Stimulated activated CD4-positive, alpha-beta T cell treated with anti-CD3 and anti-CD28 coated beads, Interleukin-2, amount 100 ng/mL, for 48 hours (primary cell): ENCODE measurements at regions not wholly inside any gene's neighbourhood (a gene's known extent, or its start where the extent isn't known, plus 50 kb on each side); places are given as distances from the start of the nearest gene placed in this dataset.
A peak's percentile ranks its signal among the peaks of the same experiment; 100 is the strongest.

ENCODE experiments used
- DNase-seq, 2 donors: peaks; one replicate each; pipeline ENCODE4 v3.0.0-alpha.2; 2020

DNA sequence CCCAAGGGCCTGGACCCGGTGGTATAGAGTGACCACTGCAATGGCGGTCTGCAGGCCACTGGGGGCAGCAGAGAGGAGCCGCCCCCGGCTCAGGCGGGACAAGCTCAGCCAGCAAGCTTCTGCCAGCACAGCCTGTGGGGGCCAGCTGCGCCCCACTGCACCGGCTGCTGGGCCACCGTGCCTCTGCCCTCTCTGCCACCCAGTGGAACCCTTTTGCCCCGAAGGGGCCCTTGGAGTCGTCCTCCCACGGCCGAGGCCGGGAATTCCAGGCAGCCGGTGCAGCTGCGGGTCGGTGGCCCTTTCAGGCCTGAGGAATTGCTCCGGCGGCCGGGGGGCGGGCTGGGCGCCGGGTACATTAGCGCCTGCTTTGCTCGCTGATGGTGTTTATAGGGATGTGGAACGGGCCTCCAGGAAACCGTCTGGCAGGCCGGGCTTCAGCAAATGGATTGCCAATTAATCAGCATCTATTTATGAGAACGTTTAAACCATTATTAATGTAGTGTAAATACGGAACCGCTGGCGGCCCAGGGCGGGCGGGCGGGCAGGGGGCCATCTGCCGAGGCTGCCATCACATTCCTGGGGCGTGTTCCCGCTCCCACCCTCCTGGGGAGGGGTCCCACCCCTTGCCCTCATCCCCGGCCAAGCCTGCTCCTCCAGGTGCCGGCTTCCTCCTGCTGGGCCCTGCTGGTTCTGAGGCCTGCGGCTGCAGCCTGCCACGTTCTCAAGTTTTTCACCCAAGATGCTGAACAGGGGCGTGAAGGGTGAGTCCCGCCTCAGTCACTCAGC, 127.4 kb downstream of the BARX1 start:
- DNase-seq, result peak; percentile 29 to 30

DNA sequence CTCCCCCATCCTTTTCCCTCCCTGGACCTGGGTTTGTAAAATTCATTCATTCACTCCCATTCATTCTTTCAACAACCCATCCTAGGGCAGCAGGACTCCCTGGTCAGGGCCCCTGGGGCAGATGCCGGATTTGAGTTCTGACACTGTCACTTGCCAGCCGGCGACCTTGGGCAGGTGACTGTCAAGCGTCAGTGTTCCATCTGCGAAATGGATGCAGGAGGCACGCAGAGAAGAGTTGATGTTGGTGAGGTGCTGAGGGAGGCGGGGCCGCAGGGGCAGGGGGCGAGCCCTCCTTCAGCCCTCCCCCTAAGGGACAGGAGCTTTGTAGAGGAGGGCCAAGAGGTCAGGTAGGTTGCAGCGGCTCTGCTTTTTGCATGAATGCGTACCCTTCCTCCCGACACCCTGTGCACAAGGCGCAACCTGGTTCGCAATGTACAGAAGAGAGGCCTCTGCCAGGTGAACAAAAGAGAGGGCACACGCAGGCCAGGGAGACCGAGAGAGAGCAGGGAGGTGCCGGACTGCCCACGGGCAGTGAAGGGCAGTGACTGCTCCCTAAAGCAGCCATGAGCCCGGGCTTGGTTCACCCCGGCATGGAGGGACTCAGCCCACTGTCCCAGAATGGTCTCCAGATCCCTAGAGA, 128.1 kb downstream of the BARX1 start:
- DNase-seq, result no peak

DNA sequence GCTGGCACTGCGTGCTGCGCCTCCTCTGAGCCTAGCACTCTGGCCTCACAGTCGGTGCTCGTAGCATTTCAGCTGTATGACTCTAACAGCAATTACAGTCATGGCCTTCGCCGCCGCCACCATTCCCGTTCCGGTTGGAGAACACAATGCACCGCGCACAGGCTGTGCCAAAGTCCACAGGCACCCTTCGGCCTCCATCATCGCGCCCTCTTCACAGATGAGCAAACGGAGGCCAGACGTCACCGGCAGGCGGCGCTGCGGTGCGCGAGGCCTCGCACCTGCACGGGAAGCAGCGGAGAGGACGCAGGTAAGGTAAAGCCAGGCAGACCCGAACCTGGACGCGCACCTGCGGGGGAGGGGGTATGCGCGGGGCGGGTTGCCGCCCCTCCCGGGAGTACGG, 128.9 kb downstream of the BARX1 start:
- peak; percentile 54 to 64 for DNase-seq

DNA sequence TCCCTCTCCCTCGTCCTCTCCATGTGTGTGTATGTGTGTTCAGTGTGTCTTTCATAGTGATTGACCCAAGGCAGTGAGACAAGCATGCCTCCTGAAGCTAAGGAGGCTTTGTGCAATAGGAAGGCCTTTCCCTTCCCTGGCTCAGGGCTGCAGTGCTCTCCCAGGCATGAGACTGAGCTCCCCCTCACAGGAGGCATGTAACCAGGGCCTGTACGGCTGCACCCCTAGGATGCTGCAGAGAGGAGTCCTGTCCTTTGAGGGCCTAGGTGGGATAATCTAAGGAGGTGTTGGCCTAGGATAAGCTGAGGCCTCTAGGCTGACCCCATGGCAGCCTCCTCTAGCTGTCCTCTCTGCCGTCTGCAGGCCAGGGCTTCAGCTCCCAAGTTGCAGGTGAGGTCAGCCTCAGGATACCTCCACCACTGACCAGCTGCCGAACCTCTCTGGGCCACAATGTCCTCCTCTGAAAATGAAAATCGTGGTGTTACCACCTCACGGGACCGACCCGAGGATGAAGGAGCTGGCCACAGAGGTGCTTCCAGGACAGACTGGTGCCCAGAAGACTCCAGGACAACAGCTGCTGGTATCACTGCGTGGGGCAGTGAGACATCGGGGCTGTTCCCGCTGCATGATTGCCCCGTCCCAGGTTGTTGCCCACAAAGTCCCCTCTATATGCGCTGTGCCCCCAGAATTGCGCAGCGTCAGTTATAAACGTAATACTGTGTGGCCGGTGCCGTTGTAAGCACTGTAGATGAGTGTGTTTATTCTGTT, 129.6 kb downstream of the BARX1 start:
- no peak for DNase-seq

DNA sequence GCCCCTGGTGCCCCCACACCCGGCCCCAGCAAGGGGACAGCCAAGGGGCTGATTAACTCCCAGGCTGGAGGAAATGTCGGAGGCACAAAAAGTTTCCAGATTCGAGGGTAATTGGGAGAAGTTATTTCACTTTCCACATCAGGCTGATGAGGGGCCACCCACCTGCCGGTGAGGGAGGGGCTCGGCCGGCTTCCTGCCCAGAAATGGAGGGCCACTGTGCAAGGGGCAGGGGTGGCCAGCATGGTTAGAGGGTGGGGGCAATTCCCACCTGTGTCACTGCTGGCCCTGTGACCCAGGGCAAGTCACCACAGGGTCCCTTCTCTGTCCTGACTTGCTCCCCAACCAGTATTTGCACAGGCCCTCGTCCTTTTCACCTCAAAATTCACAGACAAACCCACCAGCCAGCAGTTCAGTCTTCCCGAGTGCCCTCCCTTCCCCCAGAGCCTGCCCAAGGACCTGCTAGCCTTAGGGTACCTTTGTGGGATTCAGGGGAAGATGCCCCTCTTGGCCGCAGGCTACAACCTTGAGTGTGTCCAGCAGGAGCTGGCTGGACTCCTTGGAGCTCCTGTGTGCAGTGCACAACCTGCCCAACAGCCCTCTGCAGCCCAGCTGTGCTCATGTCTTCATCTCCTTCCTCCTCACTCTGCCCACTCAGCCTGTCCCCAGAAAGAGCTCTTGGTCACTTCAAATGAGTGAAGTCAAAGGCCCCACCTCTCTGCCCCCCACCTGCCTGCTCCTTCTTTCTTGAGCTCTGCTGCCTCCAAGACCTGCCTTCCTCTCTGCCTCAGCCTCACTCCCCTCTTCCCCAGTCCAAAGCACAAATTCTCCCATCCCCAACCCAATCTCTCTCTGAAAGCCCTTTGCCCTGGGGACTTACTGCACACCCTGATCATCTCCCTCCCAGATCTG, 130.5 kb downstream of the BARX1 start:
- no peak for DNase-seq

DNA sequence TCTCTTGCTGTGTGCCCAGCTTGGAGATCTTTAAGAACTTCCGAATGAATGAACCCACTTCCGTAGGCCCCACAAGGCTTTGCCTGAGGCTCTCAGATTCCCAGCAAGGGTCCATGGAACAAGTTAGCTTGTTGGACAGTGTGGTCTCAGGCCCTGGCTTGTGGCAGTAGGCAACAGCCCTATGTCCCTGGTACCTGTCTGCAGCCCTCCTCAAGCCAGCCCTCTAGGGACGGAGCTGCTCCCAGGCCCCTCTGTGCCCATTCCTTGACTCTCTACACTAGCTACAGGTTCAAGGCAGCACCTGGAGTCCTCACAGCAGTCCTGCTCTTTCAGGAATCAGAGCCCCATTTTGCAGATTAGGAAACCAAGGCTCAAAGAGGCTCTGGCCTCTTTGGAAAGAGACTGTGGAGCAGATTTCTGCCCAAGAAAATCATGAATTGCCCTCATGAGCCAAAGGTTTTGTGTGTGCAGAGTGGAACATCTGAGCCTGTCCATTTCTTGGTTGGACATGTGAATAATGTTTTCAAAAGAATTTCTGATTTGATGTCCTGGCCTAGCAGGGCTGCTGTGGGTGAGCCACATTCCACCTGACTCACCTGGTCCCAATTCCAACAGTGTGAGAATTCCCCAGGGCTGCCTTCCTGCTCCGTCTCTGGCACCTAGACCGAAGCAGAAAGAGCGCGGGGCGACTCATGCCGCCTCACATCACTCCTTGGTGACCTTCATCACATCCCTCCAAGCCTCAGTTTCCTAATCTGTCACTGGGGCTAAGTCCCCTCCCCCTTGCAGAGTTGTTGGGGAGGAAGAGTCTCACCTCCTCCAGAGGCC, 131.7 kb downstream of the BARX1 start:
- no peak for DNase-seq

DNA sequence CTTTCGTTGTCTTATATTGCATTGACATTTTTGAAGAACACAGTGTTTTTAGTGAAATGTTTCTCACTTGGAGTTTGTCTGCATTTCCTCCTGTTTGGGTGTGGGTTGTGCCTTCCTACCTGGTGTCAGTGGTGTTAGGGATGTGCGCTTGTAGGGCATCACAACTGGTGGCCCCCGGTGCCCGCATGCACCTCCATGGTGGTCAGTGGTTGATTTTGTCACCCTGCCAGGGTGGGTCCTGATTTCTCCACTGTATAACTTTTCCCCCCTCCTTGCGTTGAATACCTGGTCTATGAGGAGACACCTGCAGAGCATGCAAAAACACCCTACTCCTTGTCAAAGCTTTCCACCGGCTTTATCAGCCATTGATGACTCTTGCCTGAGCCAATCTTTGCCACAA, 132.9 kb downstream of the BARX1 start:
- no peak for DNase-seq

DNA sequence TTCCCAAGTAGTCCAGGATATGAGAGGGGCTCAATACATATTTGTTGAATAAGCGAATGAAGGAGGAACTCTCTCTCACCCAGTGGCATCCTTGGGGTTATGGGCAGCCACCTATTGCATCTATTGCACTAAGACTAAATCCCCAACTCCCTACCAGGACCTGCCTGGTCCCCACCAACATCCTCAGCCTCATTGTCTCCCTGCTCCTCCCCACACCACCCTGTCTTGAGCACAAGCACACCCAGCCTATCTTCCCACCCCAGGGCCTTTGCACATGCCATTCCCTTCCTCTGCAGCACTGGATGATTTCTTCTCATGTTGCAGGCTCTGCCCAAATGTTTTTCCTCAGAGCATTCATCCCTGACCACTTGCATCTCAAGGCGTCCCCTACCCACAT, 133.8 kb downstream of the BARX1 start:
- no peak for DNase-seq

DNA sequence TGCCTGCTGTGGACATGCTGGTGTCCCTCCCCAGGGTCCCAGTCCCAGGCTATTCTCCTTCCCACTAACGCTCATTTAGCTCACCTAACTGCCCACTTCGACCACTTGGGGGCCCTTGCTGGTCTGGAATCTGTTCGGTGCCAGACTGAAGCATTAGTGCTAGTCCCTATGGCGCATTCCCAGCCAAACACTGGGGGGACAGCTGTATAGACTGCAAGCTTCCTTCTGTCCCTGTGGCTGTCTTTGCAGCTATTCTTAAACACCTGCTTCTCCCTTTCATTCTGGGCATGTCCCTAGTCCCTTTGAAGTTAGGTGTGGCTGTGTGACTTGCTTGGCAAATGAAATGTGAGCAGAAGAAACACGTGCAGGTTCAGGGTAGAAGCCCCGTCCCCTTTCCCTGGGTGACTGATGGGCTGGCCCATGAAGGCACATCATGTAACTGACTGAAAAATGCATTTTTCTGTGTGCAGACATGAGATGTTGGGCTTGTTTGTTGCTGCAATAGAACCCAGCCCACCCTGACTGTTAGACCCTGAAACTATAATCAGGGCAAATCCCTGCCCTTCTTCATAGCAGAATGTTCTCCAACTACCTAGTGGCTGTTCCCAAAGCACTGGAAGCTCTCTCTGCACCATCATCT, 134.4 kb downstream of the BARX1 start:
- no peak for DNase-seq

DNA sequence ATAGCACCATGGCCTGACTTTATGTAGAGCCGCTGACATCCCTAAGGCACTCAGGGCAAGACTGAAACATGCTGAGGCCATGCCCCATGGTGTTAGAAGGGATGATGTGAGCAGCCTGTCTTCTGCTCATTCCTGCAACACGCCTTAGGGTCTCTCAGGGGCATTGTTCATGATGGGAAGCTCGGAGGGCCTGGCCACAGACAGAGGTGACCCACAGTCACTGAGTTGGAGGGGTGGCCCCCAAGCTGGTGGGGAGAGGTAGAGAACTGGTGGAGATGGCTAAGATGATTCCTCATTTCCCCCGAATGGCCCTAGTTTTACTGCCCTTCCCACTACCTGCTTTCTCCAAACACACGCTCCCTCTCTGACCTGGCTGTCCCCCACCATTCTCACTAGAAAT, 135.2 kb downstream of the BARX1 start:
- DNase-seq, result no peak

DNA sequence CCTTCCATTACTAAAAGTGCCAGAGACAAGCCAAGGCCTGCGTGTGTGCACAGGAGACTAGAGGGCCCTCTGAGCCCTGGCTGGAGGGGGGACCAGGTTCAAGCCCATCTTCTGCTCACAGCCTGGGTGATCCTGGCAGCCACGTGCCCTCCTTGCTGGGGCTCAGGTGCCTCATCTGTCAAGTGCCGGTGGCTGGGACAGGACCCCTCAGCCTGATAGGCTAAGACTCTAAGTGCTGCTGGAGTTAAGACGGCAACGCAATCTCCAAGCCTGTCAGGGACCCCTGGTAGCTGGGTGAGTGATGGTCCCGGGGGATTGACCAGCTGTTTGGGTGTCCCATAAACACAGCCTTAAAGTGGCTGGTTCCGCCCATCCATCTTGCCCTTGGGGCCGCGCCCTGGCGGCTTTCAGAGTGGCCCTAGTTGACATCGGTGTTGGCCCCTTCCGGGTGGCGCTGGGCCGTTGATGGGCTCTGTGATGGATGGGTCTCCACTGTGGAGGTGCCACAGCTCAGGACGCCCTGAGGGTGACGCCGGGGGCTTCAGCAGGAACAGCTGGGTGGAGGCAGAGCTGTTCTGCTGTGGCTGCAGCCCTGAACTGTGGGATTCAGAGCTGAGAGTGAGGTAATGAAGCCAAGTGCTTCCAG, 136.2 kb downstream of the BARX1 start:
- DNase-seq, result no peak

DNA sequence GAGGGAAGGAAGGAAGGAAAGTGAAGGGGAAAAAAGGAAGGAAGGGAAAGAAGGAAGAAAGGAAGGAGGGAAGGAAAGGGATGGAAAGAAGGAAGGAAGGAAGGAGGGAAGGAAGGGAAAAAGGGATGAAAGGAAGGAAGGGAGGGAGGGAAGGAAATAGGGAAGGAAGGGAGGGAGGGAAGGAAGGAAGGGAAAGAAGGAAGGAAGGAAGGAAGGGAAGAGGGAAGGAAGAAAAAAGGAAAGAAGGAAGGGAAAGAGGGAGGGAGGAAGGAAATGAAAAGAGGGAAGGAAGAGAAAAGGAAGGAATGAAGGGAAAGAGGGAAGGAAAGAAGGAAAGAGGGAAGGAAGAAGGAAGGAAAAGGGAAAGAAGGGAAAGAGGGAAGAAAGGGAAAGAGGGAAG, 136.9 kb downstream of the BARX1 start:
- no peak for DNase-seq

DNA sequence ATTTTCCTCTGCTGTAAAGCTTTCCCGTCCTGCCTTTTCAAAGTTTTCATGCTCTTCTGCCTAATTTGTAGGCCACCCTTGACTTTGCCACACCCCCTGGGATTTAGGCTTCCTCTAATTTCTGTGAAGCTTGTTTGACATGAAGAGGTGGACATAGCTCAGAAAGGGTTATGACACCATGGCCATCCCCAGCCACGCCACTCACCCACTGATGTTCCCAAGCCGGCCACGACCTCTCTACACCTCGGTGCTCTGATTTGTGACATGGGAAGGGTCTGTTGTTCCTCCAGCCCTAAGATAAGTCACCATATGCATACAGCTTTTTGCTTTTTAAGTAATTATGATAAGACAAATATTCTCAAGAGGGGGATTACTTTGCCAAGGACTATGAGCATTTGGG, 139.5 kb downstream of the BARX1 start:
- no peak for DNase-seq

DNA sequence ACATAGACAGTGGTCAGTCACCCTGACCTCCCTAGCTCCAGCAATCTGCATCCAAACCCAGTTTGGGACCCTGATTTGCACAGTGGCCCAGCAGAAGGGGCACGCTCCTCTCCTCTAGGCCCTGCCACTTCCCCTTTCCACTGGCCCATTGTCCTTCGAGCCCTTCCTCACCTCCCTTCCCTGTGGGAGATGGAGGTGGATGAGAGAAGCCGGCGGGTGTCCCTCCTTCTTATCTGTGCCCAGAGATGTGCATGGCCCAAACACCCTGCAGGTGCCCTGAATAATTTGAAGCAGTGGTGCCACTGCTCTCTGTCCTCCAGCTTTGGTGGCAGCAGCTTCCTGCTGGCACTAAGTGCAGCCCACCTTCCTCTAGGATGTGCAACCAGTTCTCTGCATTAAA, 140.0 kb downstream of the BARX1 start:
- DNase-seq, result no peak

DNA sequence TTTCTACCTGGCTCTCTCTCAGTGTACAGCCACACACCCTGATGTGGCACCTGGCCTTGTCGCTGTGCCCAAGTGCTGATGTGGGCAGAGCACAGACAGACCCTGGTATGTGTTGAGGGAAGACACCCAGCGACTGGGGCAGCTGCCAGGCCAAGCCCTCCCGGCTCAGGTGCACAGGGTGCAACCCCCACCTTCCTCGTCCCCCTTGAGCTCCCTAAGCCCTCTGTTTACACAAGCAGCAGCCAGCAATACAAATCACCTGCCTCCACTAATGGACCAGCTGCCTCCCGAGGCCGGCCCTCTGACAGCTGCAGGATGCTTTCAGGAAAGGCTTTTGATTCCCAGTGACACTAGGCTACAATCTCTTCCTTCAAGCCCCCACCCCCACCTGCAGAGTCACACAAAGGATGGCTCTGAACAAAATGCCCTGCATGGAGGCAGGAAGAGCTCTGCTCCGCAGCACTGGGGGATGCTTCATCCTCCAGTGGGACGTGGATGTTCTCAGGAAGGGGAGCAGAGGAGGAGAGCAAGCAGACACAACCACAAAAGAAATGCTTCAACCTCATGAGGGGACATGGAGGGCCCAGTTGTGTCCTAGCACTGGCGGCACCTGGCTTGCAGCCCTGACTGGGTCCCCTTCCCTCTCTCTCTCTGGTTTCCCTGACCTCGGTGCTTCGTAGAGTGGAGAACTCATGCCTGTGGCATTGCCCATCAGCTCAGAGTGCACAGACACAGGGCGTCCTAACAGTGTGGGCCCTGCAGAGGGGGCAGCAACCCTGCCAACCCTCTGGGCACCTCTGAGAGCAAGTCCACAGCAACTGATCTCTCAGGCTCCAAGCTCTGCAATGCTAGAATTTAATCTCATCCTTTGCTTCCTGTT, 140.8 kb downstream of the BARX1 start:
- DNase-seq, result no peak

DNA sequence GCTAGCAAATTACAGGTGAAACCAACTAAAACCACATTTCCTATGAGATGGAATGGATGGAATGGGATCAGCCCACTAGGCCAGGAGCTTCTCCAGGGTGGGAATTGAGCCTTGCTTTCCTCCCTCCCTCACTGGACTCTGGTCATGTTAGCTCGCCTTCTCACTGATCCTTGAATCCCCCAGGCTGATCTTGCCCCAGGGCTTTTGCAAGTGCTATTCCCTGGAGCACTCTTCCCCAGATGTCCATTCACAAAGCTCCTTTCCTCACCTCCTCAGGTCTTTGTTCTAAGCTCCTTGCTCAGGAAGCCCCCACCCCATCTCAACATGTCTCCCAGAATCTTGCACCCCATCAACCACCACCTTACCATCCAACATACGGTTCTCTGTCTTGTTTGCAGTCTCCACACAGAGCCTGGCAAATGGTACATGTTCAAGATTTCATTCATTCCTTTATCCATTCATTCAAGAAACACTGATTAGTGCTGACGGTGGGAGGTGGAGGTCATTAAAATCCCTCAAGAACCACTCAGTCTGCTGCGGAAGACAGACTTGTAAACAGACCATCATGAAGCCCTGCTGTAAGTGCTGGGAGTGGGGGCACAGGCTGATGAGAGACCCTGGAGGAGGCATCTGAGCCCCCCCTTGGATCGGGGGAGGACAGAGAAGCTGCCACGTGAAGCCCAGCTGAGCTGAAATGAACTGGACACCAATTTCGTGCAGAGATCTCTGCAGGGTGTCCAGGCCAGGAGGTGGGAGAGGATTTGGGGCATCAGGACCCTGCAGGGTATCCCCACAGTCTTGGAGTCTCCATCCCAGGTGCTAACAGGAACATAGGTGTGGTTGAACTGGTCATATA, 141.7 kb downstream of the BARX1 start:
- DNase-seq, result no peak

DNA sequence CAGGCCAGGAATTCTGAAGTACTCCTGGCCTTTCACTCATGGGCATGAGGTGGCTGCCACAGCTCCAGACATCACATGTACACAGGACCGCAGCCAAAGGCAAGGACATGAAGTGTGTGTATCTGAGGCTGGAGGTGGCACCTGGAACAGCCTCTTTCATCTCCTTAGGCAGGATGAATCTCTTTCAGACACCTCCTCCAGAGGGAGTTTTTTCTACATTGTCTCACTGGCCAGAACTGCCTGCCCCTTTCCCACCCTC, 142.8 kb downstream of the BARX1 start:
- no peak for DNase-seq

DNA sequence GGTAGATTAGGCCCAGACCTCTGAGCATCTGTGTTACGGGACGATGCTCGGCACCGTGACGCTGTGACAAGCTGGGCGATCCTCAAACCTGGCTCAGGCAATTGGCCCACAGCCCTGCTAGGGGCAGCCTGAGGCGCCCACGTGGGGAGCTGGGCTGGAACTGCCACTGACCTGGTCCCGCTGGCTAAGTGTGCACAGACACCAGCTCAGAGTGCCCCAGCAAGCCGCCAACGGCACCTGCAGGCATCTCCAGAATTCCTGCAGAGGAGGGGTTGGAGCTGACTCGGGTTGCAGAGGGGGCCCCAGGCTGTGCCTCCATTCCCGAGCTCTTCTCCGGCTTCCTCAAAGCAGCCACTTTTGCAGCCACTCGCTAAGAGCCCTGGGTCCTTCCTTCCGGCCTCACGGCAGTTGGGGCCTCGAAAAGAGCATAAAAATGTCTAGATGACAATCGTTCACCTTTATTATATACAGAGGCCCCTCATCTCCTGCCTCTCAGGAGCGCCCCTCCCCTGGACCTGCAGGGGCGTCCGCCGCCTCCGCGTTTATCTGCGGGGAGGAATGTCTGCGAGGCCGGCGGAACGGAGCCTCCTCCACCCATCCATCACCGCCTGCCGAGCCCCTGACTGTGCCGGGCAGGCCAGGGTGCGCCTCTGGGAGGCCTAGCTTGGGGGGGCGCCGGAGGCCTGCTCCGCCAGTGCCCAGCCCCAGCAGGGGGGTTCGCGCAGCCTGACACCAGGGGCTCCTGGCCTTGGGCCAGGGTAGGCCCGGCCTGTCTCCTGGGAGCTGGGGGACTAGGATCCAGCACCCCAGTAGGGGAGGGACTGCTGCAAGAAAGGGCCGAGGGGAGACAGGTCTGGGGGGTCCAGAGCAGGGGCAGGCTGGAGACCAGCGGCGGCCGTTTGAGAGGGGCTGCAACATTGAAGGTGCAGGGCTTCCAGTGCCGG, 144.9 kb downstream of the BARX1 start:
- DNase-seq, result no peak
